K562 (cell line): ENCODE measurements at regions not wholly inside any gene's neighbourhood (a gene's known extent, or its start where the extent isn't known, plus 50 kb on each side); places are given as distances from the start of the nearest gene placed in this dataset.

Experiments
- ATF6 ChIP-seq: sonication (generic); formaldehyde crosslinking; IDR thresholded peaks from 2 replicates; pipeline ENCODE4 v1.4.0; 2020; ENCODE audit warnings: mild to moderate bottlenecking, missing genetic modification reagents
- BHLHE40 ChIP-seq: IDR thresholded peaks from 2 replicates; pipeline ENCODE4 v1.6.1; 2011; ENCODE audit warnings: low read length, improper control_type of control experiment
- CBX5 ChIP-seq: IDR thresholded peaks from 2 replicates; pipeline ENCODE4 v1.6.1; 2014; ENCODE audit warnings: low read depth, borderline replicate concordance
- DPF2 ChIP-seq: fragments of 450-650 bp; IDR thresholded peaks from 2 replicates; pipeline ENCODE4 v1.6.1; 2016
- THRA ChIP-seq: fragments of 450-650 bp; IDR thresholded peaks from 2 replicates; pipeline ENCODE4 v1.6.1; 2017; ENCODE audit warnings: mild to moderate bottlenecking, moderate library complexity
- ZFP91 ChIP-seq: sonication (generic); formaldehyde crosslinking; IDR thresholded peaks from 2 replicates; pipeline ENCODE4 v1.8.0; 2022; ENCODE audit warnings: mild to moderate bottlenecking, missing genetic modification reagents
- ZNF780A ChIP-seq: fragments of 250-450 bp; sonication (Bioruptor Pico); IDR thresholded peaks from 2 replicates; pipeline ENCODE4 v1.5.0; 2021; ENCODE audit warnings: mild to moderate bottlenecking

GRCh38 chr10:59090817-59091622 is 85.4 kb upstream of the PHYHIPL start (continued):
- no peak for TF ChIP-seq ATF6 (CRISPR knock-in tag)
- no peak for TF ChIP-seq THRA
- TF ChIP-seq ZFP91 (CRISPR knock-in tag), result no peak
- no peak for TF ChIP-seq BHLHE40
- TF ChIP-seq DPF2, result no peak
- no peak for TF ChIP-seq ZNF780A (CRISPR knock-in tag)
- no peak for TF ChIP-seq CBX5
